SK-N-SH treated with all-trans-retinoic acid at 6 μM for 48 hours (cell line): ENCODE measurements at regions not wholly inside any gene's neighbourhood (a gene's known extent, or its start where the extent isn't known, plus 50 kb on each side); places are given as distances from the start of the nearest gene placed in this dataset.

Source experiments
- BACH2 ChIP-seq: fragments of 250-450 bp; sonication (Bioruptor Pico); IDR thresholded peaks from 2 replicates; pipeline ENCODE4 v1.9.0; 2021; ENCODE audit warnings: mild to moderate bottlenecking, borderline replicate concordance
- CSDC2 ChIP-seq: fragments of 250-450 bp; sonication (Bioruptor Pico); IDR thresholded peaks from 2 replicates; pipeline ENCODE4 v1.5.0; 2020; ENCODE audit warnings: mild to moderate bottlenecking, moderate library complexity
- ISL1 ChIP-seq: fragments of 250-450 bp; sonication (Bioruptor Pico); IDR thresholded peaks from 2 replicates; pipeline ENCODE4 v2.1.2; 2022; ENCODE audit warnings: mild to moderate bottlenecking, moderate library complexity
- RARB ChIP-seq: fragments of 250-450 bp; sonication (Bioruptor Pico); IDR thresholded peaks from 2 replicates; pipeline ENCODE4 v1.8.0; 2021; ENCODE audit warnings: mild to moderate bottlenecking, moderate library complexity
- TCF4 ChIP-seq: fragments of 250-450 bp; sonication (Bioruptor Pico); IDR thresholded peaks from 2 replicates; pipeline ENCODE4 v1.8.0; 2021; ENCODE audit warnings: mild to moderate bottlenecking, moderate library complexity, borderline replicate concordance
- TOX ChIP-seq: fragments of 250-450 bp; sonication (Bioruptor Pico); IDR thresholded peaks from 2 replicates; pipeline ENCODE4 v1.8.0; 2021; ENCODE audit warnings: mild to moderate bottlenecking, moderate library complexity, borderline replicate concordance
- ZFP3 ChIP-seq: fragments of 250-450 bp; sonication (Bioruptor Pico); IDR thresholded peaks from 2 replicates; pipeline ENCODE4 v1.5.0; 2020; ENCODE audit warnings: mild to moderate bottlenecking, moderate library complexity
- ZFP30 ChIP-seq: fragments of 450-650 bp; formaldehyde crosslinking; IDR thresholded peaks from 2 replicates; pipeline ENCODE4 v1.5.0; 2022; ENCODE audit warnings: mild to moderate bottlenecking, moderate library complexity
- ZNF565 ChIP-seq: fragments of 450-650 bp; formaldehyde crosslinking; conservative IDR thresholded peaks from 2 replicates; pipeline ENCODE4 v1.5.0; 2020; ENCODE audit warnings: low read depth, mild to moderate bottlenecking, moderate library complexity
- TF ChIP-seq, protein P1 (sequence below): fragments of 250-450 bp; sonication (Bioruptor Pico); IDR thresholded peaks from 2 replicates; pipeline ENCODE4 v1.8.0; 2021; ENCODE audit warnings: low read depth, mild to moderate bottlenecking, moderate library complexity, borderline replicate concordance
- TF ChIP-seq, protein P2 (sequence below): fragments of 250-450 bp; sonication (Bioruptor Pico); IDR thresholded peaks from 2 replicates; pipeline ENCODE4 v1.5.1; 2020; ENCODE audit warnings: low read depth, mild to moderate bottlenecking, moderate library complexity
- TF ChIP-seq, protein P3 (sequence below): fragments of 250-450 bp; sonication (Bioruptor Pico); IDR thresholded peaks from 2 replicates; pipeline ENCODE4 v1.8.0; 2020; ENCODE audit warnings: mild to moderate bottlenecking, moderate library complexity, borderline replicate concordance

- TF ChIP-seq, protein P1, sequence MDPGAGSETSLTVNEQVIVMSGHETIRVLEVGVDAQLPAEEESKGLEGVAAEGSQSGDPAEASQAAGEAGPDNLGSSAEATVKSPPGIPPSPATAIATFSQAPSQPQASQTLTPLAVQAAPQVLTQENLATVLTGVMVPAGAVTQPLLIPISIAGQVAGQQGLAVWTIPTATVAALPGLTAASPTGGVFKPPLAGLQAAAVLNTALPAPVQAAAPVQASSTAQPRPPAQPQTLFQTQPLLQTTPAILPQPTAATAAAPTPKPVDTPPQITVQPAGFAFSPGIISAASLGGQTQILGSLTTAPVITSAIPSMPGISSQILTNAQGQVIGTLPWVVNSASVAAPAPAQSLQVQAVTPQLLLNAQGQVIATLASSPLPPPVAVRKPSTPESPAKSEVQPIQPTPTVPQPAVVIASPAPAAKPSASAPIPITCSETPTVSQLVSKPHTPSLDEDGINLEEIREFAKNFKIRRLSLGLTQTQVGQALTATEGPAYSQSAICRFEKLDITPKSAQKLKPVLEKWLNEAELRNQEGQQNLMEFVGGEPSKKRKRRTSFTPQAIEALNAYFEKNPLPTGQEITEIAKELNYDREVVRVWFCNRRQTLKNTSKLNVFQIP (CRISPR knock-in tag) = no peak
- TF ChIP-seq BACH2 (CRISPR knock-in tag) (no peak), RARB (no peak), ZNF565 (CRISPR knock-in tag) (no peak), TCF4 (CRISPR knock-in tag) (no peak), CSDC2 (CRISPR knock-in tag) (no peak), TOX (CRISPR knock-in tag) (no peak), ISL1 (no peak), ZFP30 (CRISPR knock-in tag) (no peak), ZFP3 (CRISPR knock-in tag) (no peak)
- TF ChIP-seq, protein P2, sequence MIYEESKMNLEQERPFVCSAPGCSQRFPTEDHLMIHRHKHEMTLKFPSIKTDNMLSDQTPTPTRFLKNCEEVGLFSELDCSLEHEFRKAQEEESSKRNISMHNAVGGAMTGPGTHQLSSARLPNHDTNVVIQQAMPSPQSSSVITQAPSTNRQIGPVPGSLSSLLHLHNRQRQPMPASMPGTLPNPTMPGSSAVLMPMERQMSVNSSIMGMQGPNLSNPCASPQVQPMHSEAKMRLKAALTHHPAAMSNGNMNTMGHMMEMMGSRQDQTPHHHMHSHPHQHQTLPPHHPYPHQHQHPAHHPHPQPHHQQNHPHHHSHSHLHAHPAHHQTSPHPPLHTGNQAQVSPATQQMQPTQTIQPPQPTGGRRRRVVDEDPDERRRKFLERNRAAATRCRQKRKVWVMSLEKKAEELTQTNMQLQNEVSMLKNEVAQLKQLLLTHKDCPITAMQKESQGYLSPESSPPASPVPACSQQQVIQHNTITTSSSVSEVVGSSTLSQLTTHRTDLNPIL (CRISPR knock-in tag) = no peak
- TF ChIP-seq, protein P3, sequence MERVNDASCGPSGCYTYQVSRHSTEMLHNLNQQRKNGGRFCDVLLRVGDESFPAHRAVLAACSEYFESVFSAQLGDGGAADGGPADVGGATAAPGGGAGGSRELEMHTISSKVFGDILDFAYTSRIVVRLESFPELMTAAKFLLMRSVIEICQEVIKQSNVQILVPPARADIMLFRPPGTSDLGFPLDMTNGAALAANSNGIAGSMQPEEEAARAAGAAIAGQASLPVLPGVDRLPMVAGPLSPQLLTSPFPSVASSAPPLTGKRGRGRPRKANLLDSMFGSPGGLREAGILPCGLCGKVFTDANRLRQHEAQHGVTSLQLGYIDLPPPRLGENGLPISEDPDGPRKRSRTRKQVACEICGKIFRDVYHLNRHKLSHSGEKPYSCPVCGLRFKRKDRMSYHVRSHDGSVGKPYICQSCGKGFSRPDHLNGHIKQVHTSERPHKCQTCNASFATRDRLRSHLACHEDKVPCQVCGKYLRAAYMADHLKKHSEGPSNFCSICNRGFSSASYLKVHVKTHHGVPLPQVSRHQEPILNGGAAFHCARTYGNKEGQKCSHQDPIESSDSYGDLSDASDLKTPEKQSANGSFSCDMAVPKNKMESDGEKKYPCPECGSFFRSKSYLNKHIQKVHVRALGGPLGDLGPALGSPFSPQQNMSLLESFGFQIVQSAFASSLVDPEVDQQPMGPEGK (CRISPR knock-in tag) = no peak
These were observed 354.8 kb upstream of the TMEM132C start for GRCh38 chr12:127912035-127912665.
